Liver (tissue), 7 donors: ENCODE measurements at regions not wholly inside any gene's neighbourhood (a gene's known extent, or its start where the extent isn't known, plus 50 kb on each side); places are given as distances from the start of the nearest gene placed in this dataset.

Experiments
- DNase-seq: peaks from one replicate; pipeline ENCODE4 v3.0.0-alpha.2; 2017; ENCODE audit warnings: low spot score
- H3K27ac ChIP-seq, 2 donors: one replicate each; pipeline ENCODE4 v1.7.0; 2013; ENCODE audit warnings: inconsistent platforms in 2 of 2, low read length in 2 of 2, control low read depth in 1 of 2, low read depth in 1 of 2, mild to moderate bottlenecking in 1 of 2
- H3K27me3 ChIP-seq, 4 donors: one replicate each; pipeline versions ENCODE4 v1.6.1 to v1.7.0; 2013; ENCODE audit warnings: low read length in 3 of 4, inconsistent platforms in 1 of 4, mild to moderate bottlenecking in 1 of 4, moderate library complexity in 1 of 4; ENCODE audit not compliant: control insufficient read depth in 4 of 4, insufficient read depth in 4 of 4
- H3K36me3 ChIP-seq, 4 donors: one replicate each; pipeline versions ENCODE4 v1.6.1 to v1.7.0; 2013; ENCODE audit warnings: low read length in 3 of 4, mild to moderate bottlenecking in 3 of 4, low read depth in 1 of 4, moderate library complexity in 1 of 4; ENCODE audit not compliant: control insufficient read depth in 4 of 4, insufficient read depth in 3 of 4
- H3K4me1 ChIP-seq, 4 donors: one replicate each; pipeline versions ENCODE4 v1.6.1 to v1.7.0; 2013; ENCODE audit warnings: low read length in 3 of 4, mild to moderate bottlenecking in 3 of 4, moderate library complexity in 1 of 4; ENCODE audit not compliant: control insufficient read depth in 4 of 4, insufficient read depth in 4 of 4
- H3K4me3 ChIP-seq, 3 donors: one replicate each; pipeline versions ENCODE4 v1.6.1 to v1.7.0; 2013; ENCODE audit warnings: low read length in 3 of 3, control low read depth in 1 of 3, low read depth in 1 of 3, mild to moderate bottlenecking in 1 of 3
- H3K9ac ChIP-seq, 2 donors: one replicate each; pipeline ENCODE4 v1.7.0; 2013; ENCODE audit warnings: low read length in 2 of 2, mild to moderate bottlenecking in 2 of 2, moderate library complexity in 2 of 2, control low read depth in 1 of 2, low read depth in 1 of 2
- H3K9me3 ChIP-seq, 4 donors: one replicate each; pipeline versions ENCODE4 v1.6.1 to v1.7.0; 2013; ENCODE audit warnings: low read length in 3 of 4; ENCODE audit not compliant: control insufficient read depth in 4 of 4
- EGR1 ChIP-seq, 2 donors: IDR thresholded peaks; 2 replicates each; pipeline ENCODE4 v1.6.1; 2016 to 2018; ENCODE audit warnings: antibody characterized with exemption in 2 of 2, low read depth in 2 of 2
- FOXA1 ChIP-seq: IDR thresholded peaks from 2 replicates; pipeline ENCODE4 v1.6.1; 2016; ENCODE audit warnings: antibody characterized with exemption
- FOXA2 ChIP-seq: IDR thresholded peaks from 2 replicates; pipeline ENCODE4 v1.6.1; 2016; ENCODE audit warnings: antibody characterized with exemption
- HNF4A ChIP-seq, 2 donors: conservative IDR thresholded peaks; 2 replicates each; pipeline ENCODE4 v1.6.1; 2016; ENCODE audit warnings: antibody characterized with exemption in 2 of 2, mild to moderate bottlenecking in 2 of 2
- JUND ChIP-seq, 2 donors: IDR thresholded peaks; 2 replicates each; pipeline ENCODE4 v1.6.1; 2016; ENCODE audit warnings: antibody characterized with exemption in 2 of 2
- MAX ChIP-seq: IDR thresholded peaks from 2 replicates; pipeline ENCODE4 v1.6.1; 2016; ENCODE audit warnings: antibody characterized with exemption
- NR2F2 ChIP-seq: IDR thresholded peaks from 2 replicates; pipeline ENCODE4 v1.6.1; 2016; ENCODE audit warnings: antibody characterized with exemption
- RAD21 ChIP-seq, 2 donors: IDR thresholded peaks; 2 replicates each; pipeline ENCODE4 v1.6.1; 2016; ENCODE audit warnings: antibody characterized with exemption in 2 of 2, mild to moderate bottlenecking in 2 of 2
- REST ChIP-seq: IDR thresholded peaks from 2 replicates; pipeline ENCODE4 v1.6.1; 2016; ENCODE audit warnings: antibody characterized with exemption, mild to moderate bottlenecking
- RXRA ChIP-seq, 2 donors: IDR thresholded peaks; 2 replicates each; pipeline ENCODE4 v1.6.1; 2017 to 2018; ENCODE audit warnings: antibody characterized with exemption in 2 of 2, mild to moderate bottlenecking in 1 of 2
- SP1 ChIP-seq: IDR thresholded peaks from 2 replicates; pipeline ENCODE4 v1.6.1; 2018; ENCODE audit warnings: antibody characterized with exemption, mild to moderate bottlenecking
- TAF1 ChIP-seq: conservative IDR thresholded peaks from 2 replicates; pipeline ENCODE4 v1.6.1; 2016; ENCODE audit warnings: antibody characterized with exemption, mild to moderate bottlenecking
- YY1 ChIP-seq: IDR thresholded peaks from 2 replicates; pipeline ENCODE4 v1.6.1; 2016; ENCODE audit warnings: antibody characterized with exemption, mild to moderate bottlenecking
- WGBS: extraction: QIAGEN DNeasy Blood & Tissue Kit; methylation state at CpG from one replicate; pipeline ENCODE4 v1.1.7; 2013; 5-methylcytosine and 5-hydroxymethylcytosine counted together
- TF ChIP-seq, protein P1 (sequence below): IDR thresholded peaks from 2 replicates; pipeline ENCODE4 v1.6.1; 2016; ENCODE audit warnings: antibody characterized with exemption
- donor health status: healthy.
- donor health status: healthy.
- donor health status: healthy.
- donor health status: healthy.

GRCh38 chr3:31343075-31343474, 189.7 kb upstream of the STT3B start:
- 87% methylated on average over 1 of the region's 1 CpG for WGBS
- H3K9ac ChIP-seq: no peak overlapping the region
- H3K27me3 ChIP-seq: no peaks in the 10 kb centered on the region
- no peak overlapping the region for H3K4me3 ChIP-seq
- no peak for DNase-seq
- TF ChIP-seq FOXA1 (no peak), EGR1 (IDR thresholded peaks at IDR 0.05; ENCODE audit: low read depth in 2 of 2) (no peak), NR2F2 (no peak), HNF4A (conservative IDR thresholded peaks at IDR 0.05) (no peak), SP1 (no peak), TAF1 (no peak), JUND (IDR thresholded peaks at IDR 0.05) (no peak), RAD21 (IDR thresholded peaks at IDR 0.05) (no peak), FOXA2 (no peak), YY1 (no peak), RXRA (IDR thresholded peaks at IDR 0.05) (no peak), REST (no peak), MAX (no peak)
- TF ChIP-seq, protein P1, sequence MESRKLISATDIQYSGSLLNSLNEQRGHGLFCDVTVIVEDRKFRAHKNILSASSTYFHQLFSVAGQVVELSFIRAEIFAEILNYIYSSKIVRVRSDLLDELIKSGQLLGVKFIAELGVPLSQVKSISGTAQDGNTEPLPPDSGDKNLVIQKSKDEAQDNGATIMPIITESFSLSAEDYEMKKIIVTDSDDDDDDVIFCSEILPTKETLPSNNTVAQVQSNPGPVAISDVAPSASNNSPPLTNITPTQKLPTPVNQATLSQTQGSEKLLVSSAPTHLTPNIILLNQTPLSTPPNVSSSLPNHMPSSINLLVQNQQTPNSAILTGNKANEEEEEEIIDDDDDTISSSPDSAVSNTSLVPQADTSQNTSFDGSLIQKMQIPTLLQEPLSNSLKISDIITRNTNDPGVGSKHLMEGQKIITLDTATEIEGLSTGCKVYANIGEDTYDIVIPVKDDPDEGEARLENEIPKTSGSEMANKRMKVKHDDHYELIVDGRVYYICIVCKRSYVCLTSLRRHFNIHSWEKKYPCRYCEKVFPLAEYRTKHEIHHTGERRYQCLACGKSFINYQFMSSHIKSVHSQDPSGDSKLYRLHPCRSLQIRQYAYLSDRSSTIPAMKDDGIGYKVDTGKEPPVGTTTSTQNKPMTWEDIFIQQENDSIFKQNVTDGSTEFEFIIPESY: no peak
- no peaks in the 10 kb centered on the region for H3K4me1 ChIP-seq
- no peak overlapping the region for H3K27ac ChIP-seq
- peaks cover 0 to 6% (median 1%) of the 10 kb centered on the region in 4 donors for H3K9me3 ChIP-seq
- no peaks in the 10 kb centered on the region for H3K36me3 ChIP-seq

- WGBS: 85% methylated on average over 2 of the region's 2 CpGs
- no peak for DNase-seq
- no peak overlapping the region for H3K27ac ChIP-seq
Observed at GRCh38 chr3:31345581-31345980, 187.1 kb upstream of the STT3B start.

More at GRCh38 chr3:31345581-31345980, 187.1 kb upstream of the STT3B start:
- Histone ChIP-seq H3K36me3 (no peaks in the 10 kb centered on the region), H3K27me3 (no peaks in the 10 kb centered on the region), H3K9ac (no peak overlapping the region), H3K4me3 (no peak overlapping the region), H3K9me3 (peaks cover 0 to 6% (median 1%) of the 10 kb centered on the region in 4 donors), H3K4me1 (no peaks in the 10 kb centered on the region)
- no peak for TF ChIP-seq EGR1 (IDR thresholded peaks at IDR 0.05; ENCODE audit: low read depth in 2 of 2)
- TF ChIP-seq REST: no peak
- TF ChIP-seq RXRA (IDR thresholded peaks at IDR 0.05): no peak
- no peak for TF ChIP-seq JUND (IDR thresholded peaks at IDR 0.05)
- TF ChIP-seq TAF1: no peak
